ENCODE measurements at regions not wholly inside any gene's neighbourhood (a gene's known extent, or its start where the extent isn't known, plus 50 kb on each side); places are given as distances from the start of the nearest gene placed in this dataset.

DNA sequence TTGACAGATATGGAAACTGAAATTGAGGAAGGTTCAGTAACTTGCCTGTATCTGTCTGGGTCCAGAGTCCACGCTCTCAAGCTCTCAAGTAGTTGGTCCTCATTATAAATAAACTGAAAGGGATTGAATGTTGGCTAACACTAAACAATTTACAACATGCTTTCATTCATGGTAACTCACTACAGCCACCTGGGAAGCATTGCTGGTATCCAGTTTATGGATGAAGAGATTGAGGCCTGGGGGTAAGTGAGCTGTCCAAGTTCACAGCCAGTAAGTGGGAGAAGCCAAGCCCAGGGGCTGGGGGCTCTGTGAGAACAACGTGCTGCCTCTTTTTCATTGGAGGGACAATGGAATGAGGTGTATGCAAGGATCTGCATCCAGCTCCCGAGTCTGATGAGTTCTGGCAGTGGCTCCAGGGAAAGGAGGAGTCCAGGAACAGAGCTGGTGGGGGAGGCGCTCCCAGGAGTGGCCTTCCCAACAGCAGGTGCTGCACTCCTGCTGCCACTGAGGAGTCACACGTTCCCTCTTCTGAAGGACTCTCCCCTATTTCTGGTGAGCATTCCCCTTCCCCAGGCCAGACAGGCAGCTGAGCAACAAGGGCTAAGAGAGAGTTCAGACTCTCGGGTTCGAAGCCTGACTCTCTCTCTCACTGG is 175.8 kb downstream of the CSNK2A3 start:
- TF ChIP-seq, protein P1, sequence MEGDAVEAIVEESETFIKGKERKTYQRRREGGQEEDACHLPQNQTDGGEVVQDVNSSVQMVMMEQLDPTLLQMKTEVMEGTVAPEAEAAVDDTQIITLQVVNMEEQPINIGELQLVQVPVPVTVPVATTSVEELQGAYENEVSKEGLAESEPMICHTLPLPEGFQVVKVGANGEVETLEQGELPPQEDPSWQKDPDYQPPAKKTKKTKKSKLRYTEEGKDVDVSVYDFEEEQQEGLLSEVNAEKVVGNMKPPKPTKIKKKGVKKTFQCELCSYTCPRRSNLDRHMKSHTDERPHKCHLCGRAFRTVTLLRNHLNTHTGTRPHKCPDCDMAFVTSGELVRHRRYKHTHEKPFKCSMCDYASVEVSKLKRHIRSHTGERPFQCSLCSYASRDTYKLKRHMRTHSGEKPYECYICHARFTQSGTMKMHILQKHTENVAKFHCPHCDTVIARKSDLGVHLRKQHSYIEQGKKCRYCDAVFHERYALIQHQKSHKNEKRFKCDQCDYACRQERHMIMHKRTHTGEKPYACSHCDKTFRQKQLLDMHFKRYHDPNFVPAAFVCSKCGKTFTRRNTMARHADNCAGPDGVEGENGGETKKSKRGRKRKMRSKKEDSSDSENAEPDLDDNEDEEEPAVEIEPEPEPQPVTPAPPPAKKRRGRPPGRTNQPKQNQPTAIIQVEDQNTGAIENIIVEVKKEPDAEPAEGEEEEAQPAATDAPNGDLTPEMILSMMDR (conservative IDR thresholded peaks at IDR 0.05): no peak
- no peak for TF ChIP-seq EZH2 (IDR thresholded peaks at IDR 0.05; ENCODE audit: low read depth)
